GM19438 (cell line): ENCODE measurements at regions not wholly inside any gene's neighbourhood (a gene's known extent, or its start where the extent isn't known, plus 50 kb on each side); places are given as distances from the start of the nearest gene placed in this dataset.
"Not testable (repeated sequence)": the region's sequence is repeated elsewhere in the genome, so short reads cannot be mapped to it uniquely, and the experiment has no call there.

ENCODE experiments used
- ATAC-seq: cut with Tn5 transposase; IDR thresholded peaks from one replicate; pipeline ENCODE4 v1.9.1; 2021; ENCODE audit warnings: low read depth; ENCODE audit not compliant: unreplicated experiment

DNA sequence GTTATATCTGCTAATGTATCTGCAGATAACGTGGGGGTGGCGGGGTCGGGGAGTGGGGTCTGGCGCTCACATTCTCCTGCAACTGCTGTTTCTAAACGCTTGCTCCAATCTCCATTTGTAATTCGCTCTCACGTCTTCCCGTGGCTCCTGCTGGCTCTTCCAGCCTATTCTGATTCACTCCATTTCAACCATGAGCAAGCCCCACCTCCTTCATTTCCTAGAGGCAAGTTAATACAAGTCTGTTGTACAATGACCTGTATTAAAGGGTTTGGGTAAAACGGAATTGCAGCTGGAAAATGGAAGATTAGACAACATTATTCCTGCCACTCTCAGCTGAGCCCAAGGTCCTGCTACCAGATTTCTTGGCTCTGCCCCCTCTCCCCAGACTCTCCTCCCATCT is 132.3 kb downstream of the CSNK2A3 start:
- ATAC-seq = no peak

DNA sequence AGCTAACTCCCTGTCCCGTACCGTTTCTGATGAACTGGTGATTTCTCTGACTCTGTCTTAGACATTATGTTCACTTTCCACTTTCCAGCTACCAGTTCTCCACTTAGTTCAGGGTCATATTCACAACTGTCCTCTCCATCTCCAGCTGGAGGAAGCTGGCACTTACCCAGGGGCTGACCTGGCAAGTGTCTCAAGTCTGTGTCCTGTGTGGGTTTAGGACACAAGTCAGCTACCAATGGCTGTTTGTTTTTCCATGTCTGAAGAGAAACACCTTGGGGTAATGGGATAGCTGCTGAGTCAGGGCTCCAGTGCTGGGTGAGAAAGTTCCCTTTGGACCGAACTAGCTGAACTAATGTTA is 134.4 kb downstream of the CSNK2A3 start:
- ATAC-seq = no peak

DNA sequence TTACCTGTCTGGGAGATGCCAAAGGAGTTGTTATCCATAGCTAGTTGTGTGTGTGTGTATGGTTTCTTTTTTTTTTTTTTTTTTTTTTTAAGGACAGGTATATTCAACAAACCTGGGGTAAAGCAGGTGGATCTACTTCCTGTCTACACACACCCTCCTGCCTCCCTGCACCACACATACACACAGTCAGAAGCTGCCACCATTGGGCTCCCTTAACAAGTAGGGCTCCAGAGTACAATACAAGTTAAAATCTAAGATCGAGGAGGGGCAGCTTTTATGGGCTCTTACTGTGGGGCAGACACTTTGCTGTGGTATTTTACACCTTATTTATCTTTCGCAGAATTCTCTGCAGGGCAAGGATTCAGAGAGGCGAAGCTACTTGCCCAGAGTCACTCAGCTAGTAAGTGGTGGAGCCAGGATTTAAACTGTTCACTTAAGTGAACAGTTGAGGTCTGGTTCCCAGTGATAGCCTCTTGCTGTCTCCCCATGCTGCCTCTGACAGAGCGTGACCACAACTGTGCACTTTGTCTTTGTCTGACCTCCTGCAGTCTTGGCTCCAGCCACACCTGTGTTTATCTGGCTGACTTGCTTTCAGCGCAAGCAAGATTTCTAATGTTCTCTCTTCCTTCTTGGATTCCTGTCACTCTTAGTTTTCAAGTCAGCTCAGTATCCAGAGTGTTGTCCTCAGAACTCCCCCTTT is 135.0 kb downstream of the CSNK2A3 start:
- no peak for ATAC-seq

GRCh38 chr11:11217289-11217928 is 135.6 kb downstream of the CSNK2A3 start:
- ATAC-seq = no peak

- ATAC-seq = no peak
Observed at GRCh38 chr11:11215944-11216343, 137.1 kb downstream of the CSNK2A3 start.

- no peak for ATAC-seq
Observed at GRCh38 chr11:11215058-11215815, 137.8 kb downstream of the CSNK2A3 start.

DNA sequence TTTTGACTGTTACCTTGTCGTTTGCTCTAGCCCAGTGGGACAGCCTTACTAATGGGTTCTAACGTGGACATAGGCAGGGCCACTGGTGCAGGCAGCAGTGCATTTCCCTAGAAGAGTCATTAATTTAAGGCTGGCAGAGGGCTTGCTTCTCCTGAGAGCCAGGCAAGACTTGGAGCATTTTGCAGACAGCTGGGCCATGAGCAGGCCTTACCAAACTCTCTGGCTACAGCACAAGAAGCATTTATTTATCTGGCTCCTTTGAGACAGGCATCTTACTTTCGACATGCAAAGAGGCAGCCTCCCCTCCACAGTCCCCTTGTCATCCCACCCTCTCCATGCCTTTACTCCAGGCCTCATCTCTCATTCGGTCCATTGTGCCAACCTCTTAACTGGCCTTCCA is 139.9 kb downstream of the CSNK2A3 start:
- no peak for ATAC-seq

GRCh38 chr11:11211888-11212287 is 141.2 kb downstream of the CSNK2A3 start:
- ATAC-seq = no peak

DNA sequence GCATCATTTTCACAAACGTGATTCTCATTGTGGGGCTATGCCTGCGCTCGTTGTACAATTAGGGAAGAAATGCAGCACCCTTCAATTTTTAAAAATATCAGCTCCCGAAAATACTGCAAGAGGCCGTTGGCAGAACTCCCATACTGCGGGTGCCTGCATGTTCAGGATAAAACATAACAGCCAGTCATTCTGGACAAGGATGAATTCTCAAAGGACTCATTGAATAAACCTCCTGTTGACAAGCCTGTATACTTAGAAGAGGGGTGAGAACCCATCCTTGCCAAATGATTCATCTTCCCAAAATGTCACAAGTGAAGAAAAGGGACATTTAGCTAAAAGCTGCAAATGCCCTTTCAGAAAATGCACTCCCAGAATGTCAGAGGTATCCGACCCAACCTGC is 141.9 kb downstream of the CSNK2A3 start:
- ATAC-seq = no peak

GRCh38 chr11:11210446-11210845 is 142.6 kb downstream of the CSNK2A3 start:
- no peak for ATAC-seq

DNA sequence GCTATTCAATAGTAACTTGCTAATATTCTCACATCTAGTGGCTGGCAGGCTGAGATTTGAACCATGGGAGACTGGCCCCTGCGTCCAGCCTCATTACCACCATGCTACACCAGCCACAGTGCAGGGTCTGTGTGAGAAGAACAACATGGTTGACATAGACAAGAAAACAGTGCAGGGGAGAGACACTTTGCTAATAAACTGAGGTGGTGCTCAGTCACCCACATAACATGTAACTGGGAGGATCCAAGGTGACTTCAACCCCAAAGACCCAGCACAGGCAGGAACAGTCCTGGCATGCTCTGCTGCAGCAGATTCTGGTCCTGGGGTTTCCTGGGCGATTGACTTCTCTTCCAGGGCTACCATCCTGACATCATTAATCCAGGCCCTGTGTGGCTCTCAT is 143.1 kb downstream of the CSNK2A3 start:
- no peak for ATAC-seq

- no peak for ATAC-seq
Observed at GRCh38 chr11:11208994-11209393, 144.1 kb downstream of the CSNK2A3 start.

- no peak for ATAC-seq
Observed at GRCh38 chr11:11207428-11207827, 145.6 kb downstream of the CSNK2A3 start.

DNA sequence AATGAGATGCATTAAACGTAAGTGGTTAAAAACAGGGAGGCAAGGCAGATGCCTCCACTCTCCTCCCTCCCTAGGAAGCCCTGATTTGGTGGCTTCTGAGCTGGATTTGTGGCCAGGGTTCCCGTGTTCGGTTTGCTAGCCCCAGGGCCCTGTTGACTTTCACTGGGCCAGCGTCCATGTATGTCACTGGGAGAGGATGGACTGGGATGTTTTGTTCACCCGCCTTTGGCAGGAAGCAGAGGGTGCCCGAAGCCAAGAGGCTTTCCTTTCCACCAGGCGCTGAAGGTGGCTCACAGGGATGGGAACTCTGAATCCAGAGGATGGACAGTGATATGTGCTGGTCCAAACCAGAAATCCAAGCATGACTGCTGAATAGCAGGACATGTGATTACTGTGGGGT is 146.6 kb downstream of the CSNK2A3 start:
- no peak for ATAC-seq

DNA sequence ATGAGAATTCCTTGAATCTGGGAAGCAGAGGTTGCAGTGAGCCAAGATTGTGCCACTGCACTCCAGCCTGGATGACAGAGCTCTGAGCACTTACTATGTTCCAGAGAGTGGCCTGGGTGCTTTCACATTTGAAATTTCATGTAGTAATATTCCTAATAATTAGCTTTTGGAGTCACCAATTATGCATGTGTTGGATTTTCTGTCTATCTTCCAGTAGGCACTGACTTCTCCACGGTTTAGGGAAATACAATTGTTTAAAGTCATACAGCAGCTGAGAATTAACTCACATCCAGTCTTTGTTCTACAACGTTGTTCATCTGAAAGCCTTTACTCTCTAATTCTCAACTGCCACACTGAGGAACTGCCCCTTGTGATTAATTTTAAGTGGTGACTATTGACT is 150.2 kb downstream of the CSNK2A3 start:
- ATAC-seq = no peak

- not testable (repeated sequence) for ATAC-seq
Observed at GRCh38 chr11:11201302-11201701, 151.7 kb downstream of the CSNK2A3 start.

DNA sequence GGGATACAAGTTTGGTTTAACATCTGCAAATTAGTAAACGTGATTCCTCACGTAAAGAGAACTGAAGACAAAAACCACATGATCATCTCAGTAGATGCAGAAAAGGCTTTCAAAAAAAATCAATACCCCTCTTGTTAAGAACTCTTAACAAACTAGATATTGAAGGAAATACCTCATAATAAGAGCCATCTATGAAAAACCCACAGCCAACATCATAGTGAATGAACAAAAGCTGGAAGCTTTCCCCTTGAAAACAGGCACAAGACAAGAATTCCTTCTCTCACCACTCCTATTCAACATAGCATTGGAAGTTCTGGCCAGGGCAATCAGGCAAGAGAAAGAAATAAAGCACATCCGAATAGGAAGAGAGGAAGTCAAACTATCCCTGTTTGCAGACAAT is 160.5 kb downstream of the CSNK2A3 start:
- no peak for ATAC-seq

DNA sequence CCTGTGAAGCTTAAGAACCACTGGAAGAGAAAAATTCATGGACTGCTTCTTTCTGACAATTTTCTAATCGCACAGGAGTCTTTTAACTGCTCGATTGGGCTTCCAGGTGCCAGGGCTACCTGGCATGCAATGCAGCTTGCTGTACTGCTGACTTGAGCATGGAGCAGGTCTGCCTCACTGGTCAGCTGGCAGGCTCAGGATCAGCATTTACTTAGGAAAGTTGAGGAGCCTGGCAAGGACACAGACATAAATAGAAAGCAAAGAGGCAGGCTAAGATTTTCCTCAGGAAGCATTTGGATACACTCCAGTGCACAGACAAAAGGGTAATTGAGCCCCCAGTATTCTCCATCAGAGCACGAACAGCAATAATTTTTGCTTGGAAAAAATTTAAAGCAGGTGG is 163.5 kb downstream of the CSNK2A3 start:
- no peak for ATAC-seq

DNA sequence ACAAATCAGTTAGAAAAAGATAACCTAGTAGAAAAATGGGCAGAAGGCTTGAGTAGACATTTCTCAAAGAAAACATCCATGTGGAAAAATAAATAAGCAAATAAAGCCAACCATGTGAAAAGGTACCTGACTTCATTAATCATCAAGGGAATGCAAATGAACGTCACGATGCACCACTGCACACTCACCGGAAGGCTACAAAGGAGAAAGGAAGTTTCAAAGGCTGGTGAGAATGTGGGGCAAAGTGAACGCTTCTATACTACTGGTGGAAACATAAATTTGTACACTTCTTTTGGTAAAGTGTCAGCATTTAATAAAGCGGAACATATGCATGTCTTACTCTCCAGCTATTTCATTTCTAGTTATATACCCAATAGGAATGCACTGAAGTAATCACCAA is 166.8 kb downstream of the CSNK2A3 start:
- ATAC-seq = peak; percentile 68

DNA sequence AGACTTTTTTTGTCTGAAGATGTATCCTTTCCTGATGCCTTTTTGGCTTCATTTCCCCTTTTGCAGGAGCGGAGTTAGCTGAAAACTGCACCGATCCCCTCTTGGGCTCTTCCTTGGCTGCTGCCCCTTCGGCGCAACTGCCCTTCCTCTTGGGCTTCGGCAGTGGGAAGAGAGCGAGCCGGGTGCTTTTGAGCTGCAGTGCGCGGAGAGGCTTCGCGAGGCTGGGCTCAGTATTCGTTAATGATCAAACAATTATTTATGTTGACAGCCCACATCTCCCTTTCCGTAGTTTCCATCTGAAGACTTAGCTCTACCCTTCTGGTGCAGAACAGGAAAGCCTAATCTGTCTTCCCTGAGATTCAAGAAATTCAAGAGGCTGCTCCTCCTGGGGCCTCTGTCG is 170.8 kb downstream of the CSNK2A3 start:
- ATAC-seq = no peak

GRCh38 chr11:11178671-11179638 is 174.1 kb downstream of the CSNK2A3 start:
- no peak for ATAC-seq
